Right atrium auricular region (tissue), 2 donors: ENCODE measurements at regions not wholly inside any gene's neighbourhood (a gene's known extent, or its start where the extent isn't known, plus 50 kb on each side); places are given as distances from the start of the nearest gene placed in this dataset.

Experiments
- DNase-seq: peaks from one replicate; pipeline ENCODE4 v3.0.0-alpha.2; 2019; ENCODE audit warnings: low spot score
- H3K27ac ChIP-seq, 2 donors: fragments of 200-600 bp; sonication (generic); 1 replicate in 1 of 2; 2 replicates in 1 of 2; pipeline ENCODE4 v1.5.1; 2016 to 2019
- H3K27me3 ChIP-seq, 2 donors: fragments of 200-600 bp; sonication (generic); one replicate each; pipeline versions ENCODE4 v1.5.1 to v1.6.0; 2017 to 2019
- H3K36me3 ChIP-seq: fragments of 200-600 bp; sonication (generic); one replicate; pipeline ENCODE4 v1.5.1; 2016
- H3K4me1 ChIP-seq, 2 donors: fragments of 200-600 bp; sonication (generic); one replicate each; pipeline versions ENCODE4 v1.5.1 to v1.6.0; 2017 to 2019
- H3K4me3 ChIP-seq, 2 donors: fragments of 200-600 bp; sonication (generic); 1 replicate in 1 of 2; 2 replicates in 1 of 2; pipeline ENCODE4 v1.5.1; 2017 to 2019; ENCODE audit warnings: mild to moderate bottlenecking in 1 of 2, moderate library complexity in 1 of 2
- H3K9me3 ChIP-seq, 2 donors: fragments of 200-600 bp; sonication (generic); one replicate each; pipeline ENCODE4 v1.5.1; 2019
- TF ChIP-seq, protein P1 (sequence below), 2 donors: fragments of 200-600 bp; sonication (generic); IDR thresholded peaks; one replicate each; pipeline ENCODE4 v1.5.1; 2019; ENCODE audit warnings: antibody characterized with exemption in 2 of 2

DNA sequence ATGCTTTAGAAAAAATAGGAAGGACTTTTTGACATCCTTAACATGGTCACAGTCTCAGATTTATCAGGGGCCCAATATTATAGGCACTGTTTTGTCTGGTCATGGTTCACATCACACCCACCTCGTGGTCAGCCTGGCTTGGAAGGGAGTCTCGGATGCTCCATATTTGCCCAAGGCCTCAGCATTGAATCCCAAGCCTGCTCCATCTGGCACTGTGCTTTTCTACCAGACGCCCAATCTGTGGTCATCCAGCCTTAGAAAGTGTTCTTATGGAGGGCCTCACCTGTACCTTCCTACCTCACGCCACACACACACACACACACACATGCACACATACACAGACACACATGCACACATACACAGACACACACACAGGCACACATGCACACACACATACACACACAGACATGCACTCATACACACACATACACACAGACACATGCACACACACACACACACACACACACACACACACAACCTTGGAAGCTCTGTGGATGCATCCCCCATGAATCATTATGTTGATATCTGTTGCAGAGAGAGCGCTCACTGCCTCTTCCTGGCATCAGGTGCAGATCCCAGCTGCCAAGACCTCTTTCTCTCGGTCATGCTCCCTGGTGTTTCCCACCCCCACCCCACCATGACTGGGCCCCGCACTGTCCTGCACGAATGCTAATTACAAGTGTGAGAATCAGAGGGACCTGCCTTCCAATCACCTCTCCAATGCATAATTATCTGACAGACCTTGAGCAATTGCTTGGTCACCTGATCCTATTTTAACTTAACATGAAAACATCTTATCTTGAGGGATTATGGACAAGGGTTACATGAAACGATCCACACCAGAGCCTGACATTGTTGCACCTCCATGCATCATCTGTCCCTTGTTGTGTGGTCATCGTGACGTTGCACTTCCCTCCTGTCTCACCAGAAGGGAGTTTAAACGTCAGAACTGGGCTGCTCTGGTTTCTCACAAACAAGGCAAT lies 122.7 kb upstream of the TMEM72 start:
- Histone ChIP-seq H3K27me3 (no peaks in the 10 kb centered on the region), H3K4me3 (no peak overlapping the region), H3K4me1 (no peaks in the 10 kb centered on the region), H3K36me3 (no peaks in the 10 kb centered on the region), H3K27ac (no peak overlapping the region), H3K9me3 (no peaks in the 10 kb centered on the region)
- TF ChIP-seq, protein P1, sequence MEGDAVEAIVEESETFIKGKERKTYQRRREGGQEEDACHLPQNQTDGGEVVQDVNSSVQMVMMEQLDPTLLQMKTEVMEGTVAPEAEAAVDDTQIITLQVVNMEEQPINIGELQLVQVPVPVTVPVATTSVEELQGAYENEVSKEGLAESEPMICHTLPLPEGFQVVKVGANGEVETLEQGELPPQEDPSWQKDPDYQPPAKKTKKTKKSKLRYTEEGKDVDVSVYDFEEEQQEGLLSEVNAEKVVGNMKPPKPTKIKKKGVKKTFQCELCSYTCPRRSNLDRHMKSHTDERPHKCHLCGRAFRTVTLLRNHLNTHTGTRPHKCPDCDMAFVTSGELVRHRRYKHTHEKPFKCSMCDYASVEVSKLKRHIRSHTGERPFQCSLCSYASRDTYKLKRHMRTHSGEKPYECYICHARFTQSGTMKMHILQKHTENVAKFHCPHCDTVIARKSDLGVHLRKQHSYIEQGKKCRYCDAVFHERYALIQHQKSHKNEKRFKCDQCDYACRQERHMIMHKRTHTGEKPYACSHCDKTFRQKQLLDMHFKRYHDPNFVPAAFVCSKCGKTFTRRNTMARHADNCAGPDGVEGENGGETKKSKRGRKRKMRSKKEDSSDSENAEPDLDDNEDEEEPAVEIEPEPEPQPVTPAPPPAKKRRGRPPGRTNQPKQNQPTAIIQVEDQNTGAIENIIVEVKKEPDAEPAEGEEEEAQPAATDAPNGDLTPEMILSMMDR (IDR thresholded peaks at IDR 0.05), result no peak
- no peak for DNase-seq

DNA sequence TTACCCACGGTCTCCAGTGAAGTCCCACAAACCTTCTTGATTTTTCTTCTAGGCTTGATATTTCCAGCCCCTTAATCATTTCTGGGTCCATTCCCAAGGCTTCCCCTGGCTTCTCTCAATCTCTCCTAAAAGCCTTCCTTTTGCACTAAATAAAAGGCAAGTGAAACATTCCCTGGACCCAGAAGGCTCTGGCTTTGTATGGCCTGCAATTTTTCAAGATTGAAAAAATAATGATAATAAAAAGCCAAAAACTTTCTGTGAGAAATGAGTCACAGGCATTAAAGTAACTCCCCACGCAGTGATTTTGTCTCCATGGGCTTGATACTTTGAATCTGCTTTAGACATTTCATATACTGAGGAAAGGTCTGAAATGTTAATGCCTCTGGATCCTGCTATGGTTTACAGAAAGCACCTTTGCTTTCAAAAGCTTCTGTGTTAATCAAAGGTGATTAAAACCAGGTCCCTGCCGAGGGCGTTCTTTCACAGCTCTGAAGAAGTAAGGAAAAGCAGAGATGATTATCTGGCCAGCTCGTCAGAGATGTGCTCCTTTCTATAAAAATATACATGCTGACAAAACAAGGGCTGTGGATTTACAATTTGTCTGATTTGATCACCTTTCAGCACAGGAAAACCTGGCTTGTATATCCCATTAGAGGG lies 118.9 kb upstream of the TMEM72 start:
- H3K4me1 ChIP-seq, result no peaks in the 10 kb centered on the region
- H3K9me3 ChIP-seq, result no peaks in the 10 kb centered on the region
- no peaks in the 10 kb centered on the region for H3K36me3 ChIP-seq
- DNase-seq, result no peak
- H3K4me3 ChIP-seq, result no peak overlapping the region
- H3K27me3 ChIP-seq, result no peaks in the 10 kb centered on the region
- H3K27ac ChIP-seq, result no peak overlapping the region
- TF ChIP-seq, protein P1 (IDR thresholded peaks at IDR 0.05), result no peak

DNA sequence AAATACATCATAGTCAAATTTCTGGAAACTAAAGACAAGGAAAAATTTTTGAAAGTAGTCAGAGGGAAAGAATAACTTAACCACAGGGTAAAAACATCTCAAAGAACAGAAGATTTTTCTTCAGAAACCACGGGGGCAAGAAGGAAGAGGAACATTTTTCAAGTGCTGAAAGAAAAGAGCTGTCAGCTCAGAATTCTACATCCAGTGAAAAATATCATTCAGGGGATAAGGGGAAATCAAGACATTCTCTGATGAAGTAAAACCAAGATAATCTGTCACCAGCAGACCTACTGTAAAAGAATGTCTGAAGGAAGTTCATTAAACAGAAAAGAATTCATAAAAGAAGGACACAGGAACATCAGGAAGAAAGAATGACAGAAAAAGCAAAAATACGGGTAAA lies 111.2 kb upstream of the TMEM72 start:
- Histone ChIP-seq H3K27ac (no peak overlapping the region), H3K36me3 (no peaks in the 10 kb centered on the region), H3K27me3 (no peaks in the 10 kb centered on the region), H3K4me3 (no peak overlapping the region), H3K9me3 (no peaks in the 10 kb centered on the region), H3K4me1 (peaks cover 0 to 6% of the 10 kb centered on the region in 2 donors)
- TF ChIP-seq, protein P1 (IDR thresholded peaks at IDR 0.05), result no peak
- no peak for DNase-seq

DNA sequence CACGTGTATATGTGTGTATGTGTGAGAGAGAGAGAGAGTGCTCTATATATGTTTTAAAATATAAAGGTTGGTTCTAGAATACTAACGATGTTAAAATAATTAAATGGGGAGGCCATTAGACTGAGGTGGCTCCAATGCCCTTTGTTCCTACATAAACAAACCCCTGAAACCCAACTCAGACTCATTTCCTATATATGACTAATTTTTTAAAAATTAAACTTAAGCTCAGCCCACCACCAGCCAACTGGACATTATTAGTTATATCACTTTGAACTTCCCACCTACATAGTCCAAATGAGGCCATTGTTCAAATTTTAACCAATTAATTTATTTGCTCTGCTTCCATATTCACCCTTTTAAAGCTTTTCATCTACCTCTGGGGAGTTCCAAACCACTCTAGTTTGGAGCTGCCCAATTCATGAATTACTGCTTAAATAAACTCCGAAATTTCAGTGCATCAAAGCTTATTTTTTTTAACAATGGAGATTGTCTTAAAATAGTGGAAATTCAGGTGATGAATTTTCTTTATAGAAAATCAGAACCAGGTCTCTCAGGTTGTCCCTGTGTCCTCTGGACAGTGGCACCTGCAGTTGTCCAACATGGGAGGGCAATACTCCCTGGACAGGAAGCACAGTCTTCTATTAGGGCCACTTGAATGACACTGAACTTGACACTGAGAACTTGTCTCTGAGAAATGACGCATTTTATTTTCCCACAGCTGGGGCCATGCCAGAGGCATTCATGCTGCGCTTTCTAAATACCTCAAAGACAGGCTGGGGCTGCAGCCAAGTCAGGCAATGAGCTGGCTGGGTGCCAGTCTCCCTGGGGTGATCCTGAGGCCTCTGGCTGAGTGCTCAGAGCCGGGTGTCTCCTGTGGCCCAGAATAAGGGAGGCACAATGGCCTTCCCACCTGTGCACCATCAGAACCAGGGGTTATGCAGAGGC lies 109.5 kb upstream of the TMEM72 start:
- TF ChIP-seq, protein P1 (IDR thresholded peaks at IDR 0.05), result no peak
- Histone ChIP-seq H3K36me3 (no peaks in the 10 kb centered on the region), H3K4me3 (no peak overlapping the region), H3K4me1 (peaks cover 0 to 18% of the 10 kb centered on the region in 2 donors), H3K9me3 (no peaks in the 10 kb centered on the region), H3K27me3 (no peaks in the 10 kb centered on the region), H3K27ac (peak overlapping the region in 1 of 2 donors; percentile 42)
- DNase-seq, result peak; percentile 85

DNA sequence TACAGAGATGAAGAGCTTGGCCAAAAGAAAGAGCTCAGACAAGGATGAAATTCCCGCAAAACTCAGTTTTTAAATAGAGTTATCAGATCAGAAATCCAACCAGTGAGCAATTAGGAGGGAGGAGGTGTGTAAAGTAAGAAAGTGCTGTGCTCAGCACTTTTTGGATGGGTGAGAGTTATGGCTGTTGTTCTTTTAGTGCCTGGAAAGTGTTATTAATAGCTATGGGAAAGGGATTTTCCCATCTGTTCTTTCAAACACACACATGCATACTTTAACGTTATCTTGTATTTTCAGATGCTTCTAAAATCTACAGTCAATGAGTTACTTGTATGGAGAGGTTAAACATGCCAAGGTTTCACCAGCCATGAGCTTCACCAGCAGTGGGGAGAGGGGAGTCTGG lies 107.3 kb upstream of the TMEM72 start:
- no peak overlapping the region for H3K4me3 ChIP-seq
- peaks cover 0 to 21% of the 10 kb centered on the region in 2 donors for H3K4me1 ChIP-seq
- no peak for DNase-seq
- H3K9me3 ChIP-seq, result no peaks in the 10 kb centered on the region
- TF ChIP-seq, protein P1 (IDR thresholded peaks at IDR 0.05), result no peak
- no peaks in the 10 kb centered on the region for H3K36me3 ChIP-seq
- H3K27me3 ChIP-seq, result no peaks in the 10 kb centered on the region
- H3K27ac ChIP-seq, result no peak overlapping the region
